ENCODE measurements at regions not wholly inside any gene's neighbourhood (a gene's known extent, or its start where the extent isn't known, plus 50 kb on each side); places are given as distances from the start of the nearest gene placed in this dataset.

- 90% methylated on average over 2 of the region's 2 CpGs for WGBS, 3 donors
- no peaks in the 10 kb centered on the region for H3K9me3 ChIP-seq
- H3K27me3 ChIP-seq (ENCODE audit: insufficient read depth in 3 of 3, low read length in 2 of 3), result no peaks in the 10 kb centered on the region
- TF ChIP-seq CTCF (IDR thresholded peaks at IDR 0.05), result no peak
- ATAC-seq (no peak), DNase-seq (no peak)
- no peak overlapping the region for H3K4me3 ChIP-seq
- H3K4me1 ChIP-seq, result no peaks in the 10 kb centered on the region
- H3K27ac ChIP-seq, result no peak overlapping the region
- intact Hi-C loops (cut with DNase I), result no loop called here
- no peaks in the 10 kb centered on the region for H3K36me3 ChIP-seq (ENCODE audit: insufficient read depth in 1 of 2, low read depth in 1 of 2)
Measured at GRCh38 chr13:65921933-65922332, 1308.2 kb downstream of the PCDH9 start.

- no peaks in the 10 kb centered on the region for H3K4me1 ChIP-seq
- H3K36me3 ChIP-seq (ENCODE audit: insufficient read depth in 1 of 2, low read depth in 1 of 2), result no peaks in the 10 kb centered on the region
- no peaks in the 10 kb centered on the region for H3K27me3 ChIP-seq (ENCODE audit: insufficient read depth in 3 of 3, low read length in 2 of 3)
- no peak for TF ChIP-seq CTCF (IDR thresholded peaks at IDR 0.05)
- WGBS, 3 donors, result 77 to 83% (median 81%) methylated on average over 3 of the region's 3 CpGs
- H3K4me3 ChIP-seq, result no peak overlapping the region
- H3K27ac ChIP-seq, result no peak overlapping the region
- no peak for DNase-seq
- no peak for ATAC-seq
- H3K9me3 ChIP-seq, result no peaks in the 10 kb centered on the region
- intact Hi-C loops (cut with DNase I), result no loop called here
Measured at GRCh38 chr13:65917731-65918130, 1312.4 kb downstream of the PCDH9 start.

- no peak for TF ChIP-seq CTCF (IDR thresholded peaks at IDR 0.05)
- Histone ChIP-seq H3K36me3 (ENCODE audit: insufficient read depth in 1 of 2, low read depth in 1 of 2) (no peaks in the 10 kb centered on the region), H3K9me3 (no peaks in the 10 kb centered on the region), H3K27me3 (ENCODE audit: insufficient read depth in 3 of 3, low read length in 2 of 3) (no peaks in the 10 kb centered on the region), H3K27ac (no peak overlapping the region), H3K4me3 (no peak overlapping the region), H3K4me1 (no peaks in the 10 kb centered on the region)
- DNase-seq (no peak), ATAC-seq (no peak)
- intact Hi-C loops (cut with DNase I), result no loop called here
- 90 to 94% (median 92%) methylated on average over 1 of the region's 1 CpG for WGBS, 3 donors
Measured at GRCh38 chr13:65915195-65915594, 1314.9 kb downstream of the PCDH9 start.

- no peaks in the 10 kb centered on the region for H3K9me3 ChIP-seq
- ATAC-seq (no peak), DNase-seq (no peak)
- H3K36me3 ChIP-seq (ENCODE audit: insufficient read depth in 1 of 2, low read depth in 1 of 2), result no peaks in the 10 kb centered on the region
- intact Hi-C loops (cut with DNase I), result no loop called here
- H3K27ac ChIP-seq, result no peak overlapping the region
- no peak for TF ChIP-seq CTCF (IDR thresholded peaks at IDR 0.05)
- WGBS, 3 donors, result 69 to 86% (median 84%) methylated on average over 1 of the region's 1 CpG
- no peak overlapping the region for H3K4me3 ChIP-seq
- H3K4me1 ChIP-seq, result no peaks in the 10 kb centered on the region
- H3K27me3 ChIP-seq (ENCODE audit: insufficient read depth in 3 of 3, low read length in 2 of 3), result no peaks in the 10 kb centered on the region
Measured at GRCh38 chr13:65914716-65915115, 1315.4 kb downstream of the PCDH9 start.

GRCh38 chr13:65913173-65913572, 1317.0 kb downstream of the PCDH9 start:
- Histone ChIP-seq H3K36me3 (ENCODE audit: insufficient read depth in 1 of 2, low read depth in 1 of 2) (no peaks in the 10 kb centered on the region), H3K27ac (no peak overlapping the region)

More at GRCh38 chr13:65913173-65913572, 1317.0 kb downstream of the PCDH9 start:
- no peak for DNase-seq
- Histone ChIP-seq H3K4me3 (no peak overlapping the region), H3K27me3 (ENCODE audit: insufficient read depth in 3 of 3, low read length in 2 of 3) (no peaks in the 10 kb centered on the region), H3K4me1 (no peaks in the 10 kb centered on the region), H3K9me3 (no peaks in the 10 kb centered on the region)
- intact Hi-C loops (cut with DNase I), result no loop called here
- no peak for TF ChIP-seq CTCF (IDR thresholded peaks at IDR 0.05)
- peak in 1 of 4 donors; percentile 53 for ATAC-seq
- WGBS, 3 donors, result 39 to 60% (median 45%) methylated on average over 2 of the region's 2 CpGs

Data from psoas muscle (tissue), 7 donors.